ENCODE measurements at regions not wholly inside any gene's neighbourhood (a gene's known extent, or its start where the extent isn't known, plus 50 kb on each side); places are given as distances from the start of the nearest gene placed in this dataset.

DNA sequence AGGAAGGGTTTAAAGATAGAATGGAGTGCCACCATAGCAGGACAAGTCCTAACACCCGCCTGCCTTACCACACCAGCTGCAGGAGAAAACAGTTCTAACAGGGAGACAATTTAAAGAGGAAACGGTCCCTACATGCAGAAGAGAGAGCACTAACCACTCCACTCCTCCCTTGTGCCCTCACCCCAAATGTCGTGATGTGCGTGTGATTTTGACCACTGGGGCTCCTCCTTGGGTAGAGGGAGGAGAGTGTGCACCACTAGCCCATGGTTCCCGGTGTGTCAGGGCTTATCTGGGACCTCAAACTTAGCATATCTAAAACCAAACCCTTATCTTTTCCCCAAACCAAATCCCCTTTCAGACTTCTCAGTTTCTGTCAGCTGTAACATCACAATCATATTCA is 105.5 kb upstream of the CCDC68 start:
- no peaks in the 10 kb centered on the region for H3K4me1 Mint-ChIP-seq
- no peaks in the 10 kb centered on the region for H3K27me3 ChIP-seq (ENCODE audit: insufficient read depth)
- no peaks in the 10 kb centered on the region for H3K9me3 Mint-ChIP-seq
- no peaks in the 10 kb centered on the region for H3K79me2 ChIP-seq (replicated peaks; ENCODE audit: insufficient read depth)
- no peak overlapping the region for H2AFZ ChIP-seq
- no peaks in the 10 kb centered on the region for H3K36me3 Mint-ChIP-seq (ENCODE audit: low read depth)
- no peak for ATAC-seq
- no peaks in the 10 kb centered on the region for H3K4me1 ChIP-seq (ENCODE audit: insufficient read depth)
- no peaks in the 10 kb centered on the region for H3F3A ChIP-seq (replicated peaks; ENCODE audit: low read depth)
- TF ChIP-seq, protein P1, sequence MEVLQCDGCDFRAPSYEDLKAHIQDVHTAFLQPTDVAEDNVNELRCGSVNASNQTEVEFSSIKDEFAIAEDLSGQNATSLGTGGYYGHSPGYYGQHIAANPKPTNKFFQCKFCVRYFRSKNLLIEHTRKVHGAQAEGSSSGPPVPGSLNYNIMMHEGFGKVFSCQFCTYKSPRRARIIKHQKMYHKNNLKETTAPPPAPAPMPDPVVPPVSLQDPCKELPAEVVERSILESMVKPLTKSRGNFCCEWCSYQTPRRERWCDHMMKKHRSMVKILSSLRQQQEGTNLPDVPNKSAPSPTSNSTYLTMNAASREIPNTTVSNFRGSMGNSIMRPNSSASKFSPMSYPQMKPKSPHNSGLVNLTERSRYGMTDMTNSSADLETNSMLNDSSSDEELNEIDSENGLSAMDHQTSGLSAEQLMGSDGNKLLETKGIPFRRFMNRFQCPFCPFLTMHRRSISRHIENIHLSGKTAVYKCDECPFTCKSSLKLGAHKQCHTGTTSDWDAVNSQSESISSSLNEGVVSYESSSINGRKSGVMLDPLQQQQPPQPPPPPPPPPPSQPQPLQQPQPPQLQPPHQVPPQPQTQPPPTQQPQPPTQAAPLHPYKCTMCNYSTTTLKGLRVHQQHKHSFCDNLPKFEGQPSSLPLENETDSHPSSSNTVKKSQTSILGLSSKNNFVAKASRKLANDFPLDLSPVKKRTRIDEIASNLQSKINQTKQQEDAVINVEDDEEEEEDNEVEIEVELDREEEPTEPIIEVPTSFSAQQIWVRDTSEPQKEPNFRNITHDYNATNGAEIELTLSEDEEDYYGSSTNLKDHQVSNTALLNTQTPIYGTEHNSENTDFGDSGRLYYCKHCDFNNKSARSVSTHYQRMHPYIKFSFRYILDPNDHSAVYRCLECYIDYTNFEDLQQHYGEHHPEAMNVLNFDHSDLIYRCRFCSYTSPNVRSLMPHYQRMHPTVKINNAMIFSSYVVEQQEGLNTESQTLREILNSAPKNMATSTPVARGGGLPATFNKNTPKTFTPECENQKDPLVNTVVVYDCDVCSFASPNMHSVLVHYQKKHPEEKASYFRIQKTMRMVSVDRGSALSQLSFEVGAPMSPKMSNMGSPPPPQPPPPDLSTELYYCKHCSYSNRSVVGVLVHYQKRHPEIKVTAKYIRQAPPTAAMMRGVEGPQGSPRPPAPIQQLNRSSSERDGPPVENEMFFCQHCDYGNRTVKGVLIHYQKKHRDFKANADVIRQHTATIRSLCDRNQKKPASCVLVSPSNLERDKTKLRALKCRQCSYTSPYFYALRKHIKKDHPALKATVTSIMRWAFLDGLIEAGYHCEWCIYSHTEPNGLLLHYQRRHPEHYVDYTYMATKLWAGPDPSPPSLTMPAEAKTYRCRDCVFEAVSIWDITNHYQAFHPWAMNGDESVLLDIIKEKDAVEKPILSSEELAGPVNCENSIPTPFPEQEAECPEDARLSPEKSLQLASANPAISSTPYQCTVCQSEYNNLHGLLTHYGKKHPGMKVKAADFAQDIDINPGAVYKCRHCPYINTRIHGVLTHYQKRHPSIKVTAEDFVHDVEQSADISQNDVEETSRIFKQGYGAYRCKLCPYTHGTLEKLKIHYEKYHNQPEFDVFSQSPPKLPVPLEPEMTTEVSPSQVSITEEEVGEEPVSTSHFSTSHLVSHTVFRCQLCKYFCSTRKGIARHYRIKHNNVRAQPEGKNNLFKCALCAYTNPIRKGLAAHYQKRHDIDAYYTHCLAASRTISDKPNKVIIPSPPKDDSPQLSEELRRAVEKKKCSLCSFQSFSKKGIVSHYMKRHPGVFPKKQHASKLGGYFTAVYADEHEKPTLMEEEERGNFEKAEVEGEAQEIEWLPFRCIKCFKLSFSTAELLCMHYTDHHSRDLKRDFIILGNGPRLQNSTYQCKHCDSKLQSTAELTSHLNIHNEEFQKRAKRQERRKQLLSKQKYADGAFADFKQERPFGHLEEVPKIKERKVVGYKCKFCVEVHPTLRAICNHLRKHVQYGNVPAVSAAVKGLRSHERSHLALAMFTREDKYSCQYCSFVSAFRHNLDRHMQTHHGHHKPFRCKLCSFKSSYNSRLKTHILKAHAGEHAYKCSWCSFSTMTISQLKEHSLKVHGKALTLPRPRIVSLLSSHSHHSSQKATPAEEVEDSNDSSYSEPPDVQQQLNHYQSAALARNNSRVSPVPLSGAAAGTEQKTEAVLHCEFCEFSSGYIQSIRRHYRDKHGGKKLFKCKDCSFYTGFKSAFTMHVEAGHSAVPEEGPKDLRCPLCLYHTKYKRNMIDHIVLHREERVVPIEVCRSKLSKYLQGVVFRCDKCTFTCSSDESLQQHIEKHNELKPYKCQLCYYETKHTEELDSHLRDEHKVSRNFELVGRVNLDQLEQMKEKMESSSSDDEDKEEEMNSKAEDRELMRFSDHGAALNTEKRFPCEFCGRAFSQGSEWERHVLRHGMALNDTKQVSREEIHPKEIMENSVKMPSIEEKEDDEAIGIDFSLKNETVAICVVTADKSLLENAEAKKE (CRISPR knock-in tag; IDR thresholded peaks at IDR 0.05): no peak
- no peak for TF ChIP-seq POLR2AphosphoS5 (IDR thresholded peaks at IDR 0.05; ENCODE audit: low read depth)
- no peak for TF ChIP-seq JUNB (IDR thresholded peaks at IDR 0.05; ENCODE audit: unreplicated experiment)
- no peak for TF ChIP-seq EZH2phosphoT487 (IDR thresholded peaks at IDR 0.05; ENCODE audit: unreplicated experiment)
- TF ChIP-seq, protein P2, sequence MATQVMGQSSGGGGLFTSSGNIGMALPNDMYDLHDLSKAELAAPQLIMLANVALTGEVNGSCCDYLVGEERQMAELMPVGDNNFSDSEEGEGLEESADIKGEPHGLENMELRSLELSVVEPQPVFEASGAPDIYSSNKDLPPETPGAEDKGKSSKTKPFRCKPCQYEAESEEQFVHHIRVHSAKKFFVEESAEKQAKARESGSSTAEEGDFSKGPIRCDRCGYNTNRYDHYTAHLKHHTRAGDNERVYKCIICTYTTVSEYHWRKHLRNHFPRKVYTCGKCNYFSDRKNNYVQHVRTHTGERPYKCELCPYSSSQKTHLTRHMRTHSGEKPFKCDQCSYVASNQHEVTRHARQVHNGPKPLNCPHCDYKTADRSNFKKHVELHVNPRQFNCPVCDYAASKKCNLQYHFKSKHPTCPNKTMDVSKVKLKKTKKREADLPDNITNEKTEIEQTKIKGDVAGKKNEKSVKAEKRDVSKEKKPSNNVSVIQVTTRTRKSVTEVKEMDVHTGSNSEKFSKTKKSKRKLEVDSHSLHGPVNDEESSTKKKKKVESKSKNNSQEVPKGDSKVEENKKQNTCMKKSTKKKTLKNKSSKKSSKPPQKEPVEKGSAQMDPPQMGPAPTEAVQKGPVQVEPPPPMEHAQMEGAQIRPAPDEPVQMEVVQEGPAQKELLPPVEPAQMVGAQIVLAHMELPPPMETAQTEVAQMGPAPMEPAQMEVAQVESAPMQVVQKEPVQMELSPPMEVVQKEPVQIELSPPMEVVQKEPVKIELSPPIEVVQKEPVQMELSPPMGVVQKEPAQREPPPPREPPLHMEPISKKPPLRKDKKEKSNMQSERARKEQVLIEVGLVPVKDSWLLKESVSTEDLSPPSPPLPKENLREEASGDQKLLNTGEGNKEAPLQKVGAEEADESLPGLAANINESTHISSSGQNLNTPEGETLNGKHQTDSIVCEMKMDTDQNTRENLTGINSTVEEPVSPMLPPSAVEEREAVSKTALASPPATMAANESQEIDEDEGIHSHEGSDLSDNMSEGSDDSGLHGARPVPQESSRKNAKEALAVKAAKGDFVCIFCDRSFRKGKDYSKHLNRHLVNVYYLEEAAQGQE (IDR thresholded peaks at IDR 0.05; ENCODE audit: unreplicated experiment): no peak
- TF ChIP-seq ZNF114 (CRISPR knock-in tag; IDR thresholded peaks at IDR 0.05): no peak
- TF ChIP-seq, protein P3, sequence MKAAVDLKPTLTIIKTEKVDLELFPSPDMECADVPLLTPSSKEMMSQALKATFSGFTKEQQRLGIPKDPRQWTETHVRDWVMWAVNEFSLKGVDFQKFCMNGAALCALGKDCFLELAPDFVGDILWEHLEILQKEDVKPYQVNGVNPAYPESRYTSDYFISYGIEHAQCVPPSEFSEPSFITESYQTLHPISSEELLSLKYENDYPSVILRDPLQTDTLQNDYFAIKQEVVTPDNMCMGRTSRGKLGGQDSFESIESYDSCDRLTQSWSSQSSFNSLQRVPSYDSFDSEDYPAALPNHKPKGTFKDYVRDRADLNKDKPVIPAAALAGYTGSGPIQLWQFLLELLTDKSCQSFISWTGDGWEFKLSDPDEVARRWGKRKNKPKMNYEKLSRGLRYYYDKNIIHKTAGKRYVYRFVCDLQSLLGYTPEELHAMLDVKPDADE (IDR thresholded peaks at IDR 0.05): no peak
- TF ChIP-seq STAT1 (IDR thresholded peaks at IDR 0.05; ENCODE audit: unreplicated experiment): no peak
- TF ChIP-seq EZH2 (IDR thresholded peaks at IDR 0.05; ENCODE audit: low read depth, unreplicated experiment): no peak
- no peak for TF ChIP-seq NANOG (IDR thresholded peaks at IDR 0.05; ENCODE audit: borderline replicate concordance)
- TF ChIP-seq CREB1 (CRISPR knock-in tag; IDR thresholded peaks at IDR 0.05; ENCODE audit: low read depth): no peak
- no peak for TF ChIP-seq ZNF331 (CRISPR knock-in tag; IDR thresholded peaks at IDR 0.05; ENCODE audit: low read depth)
- TF ChIP-seq, protein P4, sequence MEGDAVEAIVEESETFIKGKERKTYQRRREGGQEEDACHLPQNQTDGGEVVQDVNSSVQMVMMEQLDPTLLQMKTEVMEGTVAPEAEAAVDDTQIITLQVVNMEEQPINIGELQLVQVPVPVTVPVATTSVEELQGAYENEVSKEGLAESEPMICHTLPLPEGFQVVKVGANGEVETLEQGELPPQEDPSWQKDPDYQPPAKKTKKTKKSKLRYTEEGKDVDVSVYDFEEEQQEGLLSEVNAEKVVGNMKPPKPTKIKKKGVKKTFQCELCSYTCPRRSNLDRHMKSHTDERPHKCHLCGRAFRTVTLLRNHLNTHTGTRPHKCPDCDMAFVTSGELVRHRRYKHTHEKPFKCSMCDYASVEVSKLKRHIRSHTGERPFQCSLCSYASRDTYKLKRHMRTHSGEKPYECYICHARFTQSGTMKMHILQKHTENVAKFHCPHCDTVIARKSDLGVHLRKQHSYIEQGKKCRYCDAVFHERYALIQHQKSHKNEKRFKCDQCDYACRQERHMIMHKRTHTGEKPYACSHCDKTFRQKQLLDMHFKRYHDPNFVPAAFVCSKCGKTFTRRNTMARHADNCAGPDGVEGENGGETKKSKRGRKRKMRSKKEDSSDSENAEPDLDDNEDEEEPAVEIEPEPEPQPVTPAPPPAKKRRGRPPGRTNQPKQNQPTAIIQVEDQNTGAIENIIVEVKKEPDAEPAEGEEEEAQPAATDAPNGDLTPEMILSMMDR (conservative IDR thresholded peaks at IDR 0.05; ENCODE audit: low read depth in 2 of 2): no peak
- no peak for DNase-seq (ENCODE audit: low spot score)
- no peaks in the 10 kb centered on the region for H3K36me3 ChIP-seq (ENCODE audit: insufficient read depth)
- H3K27ac Mint-ChIP-seq: no peak overlapping the region
- no peak overlapping the region for H3K4me3 Mint-ChIP-seq
- H4K20me1 ChIP-seq (replicated peaks; ENCODE audit: insufficient read depth): no peaks in the 10 kb centered on the region
- no peak overlapping the region for H3K27ac ChIP-seq (ENCODE audit: low read depth)
- peaks cover 1% of the 10 kb centered on the region for H3K27me3 Mint-ChIP-seq (ENCODE audit: insufficient read depth, low read depth, poor library complexity)
- no peak overlapping the region for H3K4me2 ChIP-seq
- H3K9me2 ChIP-seq (ENCODE audit: insufficient read depth): no peaks in the 10 kb centered on the region
- no peak overlapping the region for H3K4me3 ChIP-seq
